ENCODE measurements at regions not wholly inside any gene's neighbourhood (a gene's known extent, or its start where the extent isn't known, plus 50 kb on each side); places are given as distances from the start of the nearest gene placed in this dataset.

- DNase-seq = no peak
Observed at GRCh38 chr10:128373071-128373749, 247.0 kb upstream of the MKI67 start.

GRCh38 chr10:128373831-128374230 is 247.6 kb upstream of the MKI67 start:
- no peak for DNase-seq

GRCh38 chr10:128375171-128375570 is 248.9 kb upstream of the MKI67 start:
- no peak for DNase-seq

- no peak for DNase-seq
Observed at GRCh38 chr10:128377364-128377987, 251.3 kb upstream of the MKI67 start.

- no peak for DNase-seq
Observed at GRCh38 chr10:128377988-128378387, 251.8 kb upstream of the MKI67 start.

GRCh38 chr10:128380946-128381345 is 254.7 kb upstream of the MKI67 start:
- DNase-seq = no peak

GRCh38 chr10:128382225-128382624 is 256.0 kb upstream of the MKI67 start:
- no peak for DNase-seq

- no peak for DNase-seq
Observed at GRCh38 chr10:128384831-128385230, 258.6 kb upstream of the MKI67 start.

- DNase-seq = no peak
Observed at GRCh38 chr10:128386231-128386630, 260.0 kb upstream of the MKI67 start.

- DNase-seq = peak; percentile 6 to 40 (median 16)
Observed at GRCh38 chr10:128386816-128387604, 260.8 kb upstream of the MKI67 start.

- peak in 1 of 3 donors; percentile 21 for DNase-seq
Observed at GRCh38 chr10:128390596-128390995, 264.4 kb upstream of the MKI67 start.

GRCh38 chr10:128393546-128393945 is 267.3 kb upstream of the MKI67 start:
- no peak for DNase-seq

- DNase-seq = no peak
Observed at GRCh38 chr10:128398118-128398517, 271.9 kb upstream of the MKI67 start.

- no peak for DNase-seq
Observed at GRCh38 chr10:128398999-128399398, 272.8 kb upstream of the MKI67 start.

GRCh38 chr10:128400564-128400963 is 274.3 kb upstream of the MKI67 start:
- DNase-seq = peak in 1 of 3 donors; percentile 26

- DNase-seq = no peak
Observed at GRCh38 chr10:128405450-128405849, 279.2 kb upstream of the MKI67 start.

GRCh38 chr10:128411643-128412042 is 285.4 kb upstream of the MKI67 start:
- no peak for DNase-seq

GRCh38 chr10:128414568-128414967 is 288.3 kb upstream of the MKI67 start:
- DNase-seq = no peak

- no peak for DNase-seq
Observed at GRCh38 chr10:128416231-128416630, 290.0 kb upstream of the MKI67 start.

- DNase-seq = no peak
Observed at GRCh38 chr10:128417826-128418225, 291.6 kb upstream of the MKI67 start.

GRCh38 chr10:128418819-128419218 is 292.6 kb upstream of the MKI67 start:
- no peak for DNase-seq

- no peak for DNase-seq
Observed at GRCh38 chr10:128419466-128420019, 293.3 kb upstream of the MKI67 start.

- no peak for DNase-seq
Observed at GRCh38 chr10:128420623-128421022, 294.4 kb upstream of the MKI67 start.

Data from muscle of back (tissue), 3 donors.